ENCODE measurements at regions not wholly inside any gene's neighbourhood (a gene's known extent, or its start where the extent isn't known, plus 50 kb on each side); places are given as distances from the start of the nearest gene placed in this dataset.

GRCh38 chr5:67361932-67362729 is 165.5 kb upstream of the CD180 start:
- H3K27me3 Mint-ChIP-seq: peaks cover 0 to 12% of the 10 kb centered on the region in 2 donors
- no peaks in the 10 kb centered on the region for H3K9me3 Mint-ChIP-seq
- H3K4me3 Mint-ChIP-seq: no peak overlapping the region
- H3K27ac Mint-ChIP-seq: no peak overlapping the region
- no peaks in the 10 kb centered on the region for H3K36me3 Mint-ChIP-seq (ENCODE audit: insufficient read depth)
- H3K4me1 Mint-ChIP-seq (ENCODE audit: low read depth in 2 of 2): peaks cover 5 to 11% of the 10 kb centered on the region in 2 donors
- ATAC-seq (replicated peaks) (no peak), DNase-seq (no peak)

- H3K36me3 Mint-ChIP-seq (ENCODE audit: insufficient read depth): no peaks in the 10 kb centered on the region
- H3K4me1 Mint-ChIP-seq (ENCODE audit: low read depth in 2 of 2): peaks cover 5 to 17% of the 10 kb centered on the region in 2 donors
- no peaks in the 10 kb centered on the region for H3K9me3 Mint-ChIP-seq
- DNase-seq (no peak), ATAC-seq (replicated peaks) (peak; percentile 40)
- H3K4me3 Mint-ChIP-seq: peak overlapping the region; percentile 2 to 55
- peak overlapping the region; percentile 3 to 38 for H3K27ac Mint-ChIP-seq
- peaks cover 0 to 4% of the 10 kb centered on the region in 2 donors for H3K27me3 Mint-ChIP-seq
Measured at GRCh38 chr5:67360047-67360446, 163.4 kb upstream of the CD180 start.

DNA sequence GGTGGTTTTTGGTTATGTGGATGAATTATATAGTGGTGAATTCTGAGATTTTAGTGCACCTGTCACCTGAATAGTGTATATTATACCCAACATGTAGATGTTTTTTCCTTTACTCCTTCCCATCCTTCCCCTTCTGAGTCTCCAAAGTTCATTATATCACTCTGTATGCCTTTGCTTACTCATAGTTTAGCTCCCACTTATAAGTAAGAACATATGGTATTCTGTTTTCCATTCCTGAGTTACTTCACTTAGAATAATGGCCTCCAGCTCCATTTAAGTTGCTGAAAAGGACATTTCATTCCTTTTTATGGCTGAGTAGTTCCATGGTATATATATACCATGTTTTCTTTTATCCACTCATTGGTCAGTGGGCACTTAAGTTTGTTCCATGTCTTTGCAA is 161.6 kb upstream of the CD180 start:
- H3K4me1 Mint-ChIP-seq (ENCODE audit: low read depth in 2 of 2): peaks cover 7 to 22% of the 10 kb centered on the region in 2 donors
- DNase-seq: no peak
- H3K27me3 Mint-ChIP-seq: no peaks in the 10 kb centered on the region
- H3K27ac Mint-ChIP-seq: no peak overlapping the region
- no peak overlapping the region for H3K4me3 Mint-ChIP-seq
- no peaks in the 10 kb centered on the region for H3K9me3 Mint-ChIP-seq
- ATAC-seq (replicated peaks): no peak
- H3K36me3 Mint-ChIP-seq (ENCODE audit: insufficient read depth): no peaks in the 10 kb centered on the region

DNA sequence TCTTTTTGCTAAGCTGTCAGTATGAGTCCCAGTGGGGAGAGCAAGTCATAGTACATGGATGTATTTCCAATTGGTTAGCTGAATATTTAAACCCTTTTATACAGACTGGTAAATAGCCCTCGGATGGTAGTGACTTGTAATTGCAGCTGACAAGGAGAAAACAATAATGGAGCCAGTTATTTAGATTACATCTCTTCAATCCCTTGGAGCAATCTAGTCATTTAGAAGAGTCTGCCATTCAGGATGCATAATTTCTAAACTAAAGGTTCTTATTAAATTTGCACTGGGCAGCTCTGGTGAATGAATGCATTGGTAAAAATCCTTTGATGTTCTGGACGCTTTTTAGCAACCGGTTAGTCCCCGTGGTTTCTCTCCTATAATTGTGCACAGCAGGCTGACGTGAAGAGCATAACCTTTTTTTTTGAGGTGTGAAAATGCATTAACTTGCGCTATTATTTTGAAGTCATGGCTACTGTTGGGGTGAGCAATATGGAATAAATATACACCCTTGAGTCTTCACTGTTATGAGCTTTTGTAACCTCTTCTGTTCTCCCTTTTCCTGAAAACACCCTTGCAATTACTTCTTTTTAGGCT is 158.6 kb upstream of the CD180 start:
- DNase-seq (no peak), ATAC-seq (replicated peaks) (peak; percentile 43)
- Mint-ChIP-seq H3K4me1 (ENCODE audit: low read depth in 2 of 2) (peaks cover 20 to 25% of the 10 kb centered on the region in 2 donors), H3K4me3 (peak overlapping the region in 1 of 2 donors; percentile 9), H3K27me3 (no peaks in the 10 kb centered on the region), H3K36me3 (ENCODE audit: insufficient read depth) (no peaks in the 10 kb centered on the region), H3K9me3 (no peaks in the 10 kb centered on the region), H3K27ac (no peak overlapping the region)

DNA sequence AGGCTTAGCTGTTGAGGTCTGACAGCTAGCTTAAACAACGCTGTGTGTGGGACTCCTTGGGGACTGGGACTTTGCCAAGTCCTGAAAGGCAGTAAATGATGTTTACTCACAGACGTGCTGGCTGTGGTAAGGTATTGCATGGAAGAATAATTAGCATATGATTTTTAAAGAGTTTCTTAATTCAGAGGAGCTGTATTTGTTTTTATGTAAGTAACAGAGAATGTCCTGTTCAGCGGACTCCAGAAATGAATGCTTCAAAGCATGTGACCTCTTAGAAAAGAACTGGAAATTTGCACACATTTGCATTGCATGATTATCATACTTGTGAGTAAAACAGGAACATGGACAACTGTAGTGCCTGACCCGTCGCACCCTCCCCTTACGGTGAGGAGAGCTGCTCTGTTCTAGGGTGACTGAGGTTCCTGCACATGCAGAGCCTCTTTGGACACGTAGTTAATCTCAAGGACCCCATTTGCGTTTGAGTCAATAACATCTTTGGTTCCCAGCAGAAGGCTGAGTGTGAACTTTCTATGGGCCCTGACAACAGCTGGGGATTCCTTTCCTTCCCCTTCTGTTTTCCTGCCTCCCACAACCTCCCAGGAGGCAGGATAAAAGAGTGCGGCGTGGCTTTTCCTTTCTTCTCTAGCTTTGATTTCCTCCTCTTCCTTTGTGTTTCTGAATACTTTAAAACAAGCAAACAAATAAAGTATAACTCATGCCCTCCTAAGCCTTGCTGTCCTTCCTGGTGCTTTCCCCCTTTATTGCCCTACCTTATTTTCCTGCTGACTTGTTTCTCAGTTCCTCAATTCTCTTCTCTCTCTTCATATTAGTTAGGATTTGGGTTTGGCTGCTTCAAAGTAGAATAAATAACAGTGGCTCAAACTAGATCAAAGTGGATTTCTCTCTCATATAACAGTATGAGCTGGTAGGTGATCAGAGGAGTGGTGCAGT is 157.2 kb upstream of the CD180 start:
- Mint-ChIP-seq H3K9me3 (no peaks in the 10 kb centered on the region), H3K27me3 (no peaks in the 10 kb centered on the region), H3K4me1 (ENCODE audit: low read depth in 2 of 2) (peaks cover 22 to 27% of the 10 kb centered on the region in 2 donors), H3K27ac (no peak overlapping the region), H3K4me3 (no peak overlapping the region), H3K36me3 (ENCODE audit: insufficient read depth) (no peaks in the 10 kb centered on the region)
- DNase-seq: no peak
- no peak for ATAC-seq (replicated peaks)

- Mint-ChIP-seq H3K36me3 (ENCODE audit: insufficient read depth) (no peaks in the 10 kb centered on the region), H3K4me1 (ENCODE audit: low read depth in 2 of 2) (peaks cover 22 to 27% of the 10 kb centered on the region in 2 donors), H3K9me3 (no peaks in the 10 kb centered on the region), H3K27ac (peak overlapping the region; percentile 41 to 88), H3K27me3 (no peaks in the 10 kb centered on the region), H3K4me3 (peak overlapping the region; percentile 68 to 72)
- ATAC-seq (replicated peaks) (peak; percentile 89), DNase-seq (peak in 2 of 3 experiments; percentile 18 to 21)
Measured at GRCh38 chr5:67350618-67351201, 154.1 kb upstream of the CD180 start.

DNA sequence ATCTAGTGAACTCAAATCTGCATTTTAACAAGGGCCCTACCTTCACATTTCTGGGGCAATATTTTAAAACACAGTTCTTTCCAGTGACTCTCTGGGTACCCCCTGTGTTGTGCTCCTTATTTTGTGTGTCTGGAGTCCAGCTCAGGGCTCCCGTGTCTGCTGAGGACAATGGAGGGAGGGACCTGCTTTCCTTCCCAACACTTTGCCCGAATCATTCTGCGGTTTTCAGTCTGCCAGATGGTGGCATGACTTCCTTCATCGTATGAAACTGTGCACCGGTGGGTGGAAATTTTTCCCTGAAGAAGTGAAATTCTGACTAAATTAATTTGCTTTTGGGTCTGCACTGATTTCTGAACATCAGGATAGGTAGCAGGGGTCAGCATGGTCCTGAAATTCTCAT is 153.6 kb upstream of the CD180 start:
- Mint-ChIP-seq H3K36me3 (ENCODE audit: insufficient read depth) (no peaks in the 10 kb centered on the region), H3K9me3 (no peaks in the 10 kb centered on the region), H3K27ac (peak overlapping the region; percentile 41 to 88), H3K4me1 (ENCODE audit: low read depth in 2 of 2) (peaks cover 22 to 23% of the 10 kb centered on the region in 2 donors), H3K27me3 (no peaks in the 10 kb centered on the region), H3K4me3 (peak overlapping the region; percentile 68 to 72)
- ATAC-seq (replicated peaks) (peak; percentile 16), DNase-seq (no peak)

- no peak overlapping the region for H3K4me3 Mint-ChIP-seq
- no peaks in the 10 kb centered on the region for H3K27me3 Mint-ChIP-seq
- no peak for ATAC-seq (replicated peaks)
- no peaks in the 10 kb centered on the region for H3K36me3 Mint-ChIP-seq (ENCODE audit: insufficient read depth)
- DNase-seq: no peak
- peaks cover 16 to 19% of the 10 kb centered on the region in 2 donors for H3K4me1 Mint-ChIP-seq (ENCODE audit: low read depth in 2 of 2)
- no peak overlapping the region for H3K27ac Mint-ChIP-seq
- H3K9me3 Mint-ChIP-seq: no peaks in the 10 kb centered on the region
Measured at GRCh38 chr5:67347821-67348220, 151.2 kb upstream of the CD180 start.

- Mint-ChIP-seq H3K9me3 (no peaks in the 10 kb centered on the region), H3K27ac (no peak overlapping the region), H3K27me3 (no peaks in the 10 kb centered on the region), H3K4me1 (ENCODE audit: low read depth in 2 of 2) (peaks cover 13 to 16% of the 10 kb centered on the region in 2 donors), H3K36me3 (ENCODE audit: insufficient read depth) (no peaks in the 10 kb centered on the region), H3K4me3 (no peak overlapping the region)
- ATAC-seq (replicated peaks) (no peak), DNase-seq (no peak)
Measured at GRCh38 chr5:67346611-67347010, 150.0 kb upstream of the CD180 start.

DNA sequence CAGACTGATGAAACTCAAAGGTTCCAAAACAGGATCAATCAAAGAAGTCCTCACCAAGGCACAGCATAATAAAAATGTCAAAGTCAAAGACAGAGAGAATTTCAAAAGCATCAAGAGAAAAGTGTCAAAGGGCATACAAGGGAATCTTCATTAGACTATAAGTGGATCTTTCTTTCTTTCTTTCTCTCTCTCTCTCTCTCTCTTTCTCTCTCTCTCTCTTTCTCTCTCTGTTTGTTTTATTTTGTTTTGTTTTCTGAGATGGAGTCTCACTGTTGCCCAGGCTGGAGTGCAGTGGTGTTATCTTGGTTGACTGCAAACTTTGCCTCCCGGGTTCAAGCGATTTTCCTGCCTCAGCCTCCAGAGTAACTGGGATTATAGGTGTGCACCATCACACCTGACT is 148.3 kb upstream of the CD180 start:
- H3K27me3 Mint-ChIP-seq: peaks cover 0 to 5% of the 10 kb centered on the region in 2 donors
- no peaks in the 10 kb centered on the region for H3K9me3 Mint-ChIP-seq
- H3K27ac Mint-ChIP-seq: no peak overlapping the region
- no peaks in the 10 kb centered on the region for H3K36me3 Mint-ChIP-seq (ENCODE audit: insufficient read depth)
- peaks cover 3 to 4% of the 10 kb centered on the region in 2 donors for H3K4me1 Mint-ChIP-seq (ENCODE audit: low read depth in 2 of 2)
- no peak overlapping the region for H3K4me3 Mint-ChIP-seq
- DNase-seq (no peak), ATAC-seq (replicated peaks) (no peak)

- Mint-ChIP-seq H3K4me1 (ENCODE audit: low read depth in 2 of 2) (no peaks in the 10 kb centered on the region), H3K27ac (no peak overlapping the region), H3K27me3 (peaks cover 0 to 12% of the 10 kb centered on the region in 2 donors), H3K4me3 (no peak overlapping the region), H3K9me3 (no peaks in the 10 kb centered on the region), H3K36me3 (ENCODE audit: insufficient read depth) (no peaks in the 10 kb centered on the region)
- DNase-seq: no peak
- no peak for ATAC-seq (replicated peaks)
Measured at GRCh38 chr5:67343835-67344234, 147.2 kb upstream of the CD180 start.

DNA sequence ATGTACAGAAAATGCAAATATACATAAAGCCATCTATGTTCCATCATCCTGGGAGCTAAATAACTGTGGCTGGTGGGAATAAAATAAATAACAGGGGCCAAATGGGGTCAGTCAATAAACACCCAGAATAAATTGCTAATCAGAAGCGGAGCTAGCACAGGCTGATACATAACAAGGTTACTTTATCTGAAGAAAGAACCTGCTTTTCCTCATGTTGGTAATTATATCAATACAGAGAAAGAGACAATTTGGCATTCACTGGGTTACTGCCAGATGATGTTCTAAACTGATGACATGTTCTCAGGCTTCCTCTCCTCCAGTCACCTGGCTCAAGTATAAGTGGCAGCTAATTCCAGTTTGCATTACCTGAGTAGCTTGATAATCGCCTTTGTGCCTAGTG is 144.9 kb upstream of the CD180 start:
- no peak overlapping the region for H3K4me3 Mint-ChIP-seq
- no peak overlapping the region for H3K27ac Mint-ChIP-seq
- H3K27me3 Mint-ChIP-seq: peaks cover 0 to 12% of the 10 kb centered on the region in 2 donors
- ATAC-seq (replicated peaks) (no peak), DNase-seq (no peak)
- no peaks in the 10 kb centered on the region for H3K36me3 Mint-ChIP-seq (ENCODE audit: insufficient read depth)
- H3K4me1 Mint-ChIP-seq (ENCODE audit: low read depth in 2 of 2): no peaks in the 10 kb centered on the region
- H3K9me3 Mint-ChIP-seq: no peaks in the 10 kb centered on the region

DNA sequence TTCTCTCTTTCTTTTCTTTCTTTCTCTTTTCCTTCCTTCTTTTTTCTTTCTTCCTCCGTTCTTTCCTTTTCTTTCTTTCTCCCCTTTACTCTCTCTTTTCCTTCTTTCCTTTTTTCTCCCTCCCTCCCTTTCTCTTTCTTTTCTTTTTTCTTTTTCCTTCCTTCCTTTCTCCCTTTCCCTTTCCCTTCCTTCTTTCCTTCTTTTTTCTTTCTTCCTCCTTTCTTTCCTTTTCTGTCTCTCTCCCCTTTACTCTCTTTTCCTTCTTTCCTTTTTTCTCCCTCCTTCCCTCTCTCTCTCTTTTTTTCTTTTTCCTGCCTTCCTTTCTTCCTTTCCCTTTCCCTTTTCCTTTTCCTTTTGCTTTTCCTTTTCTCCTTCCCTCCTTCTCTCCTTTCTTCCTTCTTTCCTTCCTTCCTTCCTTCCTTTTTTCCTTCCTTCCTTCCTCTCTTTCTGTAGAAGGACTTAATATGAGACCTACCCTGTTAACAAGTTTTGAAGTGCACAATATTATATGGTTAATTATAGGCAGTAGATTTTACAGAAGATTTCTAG is 142.7 kb upstream of the CD180 start:
- no peak overlapping the region for H3K4me3 Mint-ChIP-seq
- peaks cover 0 to 12% of the 10 kb centered on the region in 2 donors for H3K27me3 Mint-ChIP-seq
- H3K27ac Mint-ChIP-seq: no peak overlapping the region
- DNase-seq (no peak), ATAC-seq (replicated peaks) (no peak)
- H3K9me3 Mint-ChIP-seq: no peaks in the 10 kb centered on the region
- H3K4me1 Mint-ChIP-seq (ENCODE audit: low read depth in 2 of 2): no peaks in the 10 kb centered on the region
- H3K36me3 Mint-ChIP-seq (ENCODE audit: insufficient read depth): no peaks in the 10 kb centered on the region
